ENCODE measurements at regions not wholly inside any gene's neighbourhood (a gene's known extent, or its start where the extent isn't known, plus 50 kb on each side); places are given as distances from the start of the nearest gene placed in this dataset.

DNA sequence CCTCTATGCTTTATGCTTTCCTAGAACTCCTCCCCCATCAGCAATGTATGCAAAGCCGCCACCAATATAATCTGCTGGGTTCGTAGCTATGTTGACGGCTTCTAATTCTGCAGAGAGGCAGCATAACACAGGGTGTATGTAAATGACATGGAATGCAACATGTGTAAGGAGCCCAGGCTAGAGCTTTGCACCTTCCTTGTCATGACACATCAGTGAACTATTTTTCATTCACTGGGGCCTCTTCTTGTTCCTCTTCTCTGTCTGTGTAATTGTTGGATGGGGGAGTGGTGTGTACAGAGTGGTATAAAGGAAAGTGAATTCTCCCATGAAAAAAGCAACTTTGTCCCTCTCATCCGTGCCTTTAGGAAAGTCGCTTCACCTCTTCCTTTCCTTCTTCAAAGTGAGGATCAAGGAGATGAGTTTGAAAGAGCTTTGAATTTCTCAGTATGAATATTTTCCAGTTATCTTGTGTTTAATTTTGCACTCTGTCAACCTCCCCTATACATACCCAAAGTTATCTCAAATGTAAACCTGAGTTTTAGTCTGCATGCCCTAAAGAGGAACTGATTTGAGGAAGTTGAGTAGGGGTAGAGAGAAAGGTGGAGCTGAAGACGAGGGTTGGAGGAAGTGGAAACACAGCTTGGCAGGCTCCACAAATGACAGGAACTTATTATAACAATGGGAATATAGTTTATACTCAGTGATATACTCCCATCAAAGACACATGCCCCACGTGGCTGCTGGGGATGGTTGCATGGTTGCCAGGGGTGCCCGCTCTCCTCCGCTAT is 74.9 kb upstream of the ARL4C start:
- TF ChIP-seq, protein P1, sequence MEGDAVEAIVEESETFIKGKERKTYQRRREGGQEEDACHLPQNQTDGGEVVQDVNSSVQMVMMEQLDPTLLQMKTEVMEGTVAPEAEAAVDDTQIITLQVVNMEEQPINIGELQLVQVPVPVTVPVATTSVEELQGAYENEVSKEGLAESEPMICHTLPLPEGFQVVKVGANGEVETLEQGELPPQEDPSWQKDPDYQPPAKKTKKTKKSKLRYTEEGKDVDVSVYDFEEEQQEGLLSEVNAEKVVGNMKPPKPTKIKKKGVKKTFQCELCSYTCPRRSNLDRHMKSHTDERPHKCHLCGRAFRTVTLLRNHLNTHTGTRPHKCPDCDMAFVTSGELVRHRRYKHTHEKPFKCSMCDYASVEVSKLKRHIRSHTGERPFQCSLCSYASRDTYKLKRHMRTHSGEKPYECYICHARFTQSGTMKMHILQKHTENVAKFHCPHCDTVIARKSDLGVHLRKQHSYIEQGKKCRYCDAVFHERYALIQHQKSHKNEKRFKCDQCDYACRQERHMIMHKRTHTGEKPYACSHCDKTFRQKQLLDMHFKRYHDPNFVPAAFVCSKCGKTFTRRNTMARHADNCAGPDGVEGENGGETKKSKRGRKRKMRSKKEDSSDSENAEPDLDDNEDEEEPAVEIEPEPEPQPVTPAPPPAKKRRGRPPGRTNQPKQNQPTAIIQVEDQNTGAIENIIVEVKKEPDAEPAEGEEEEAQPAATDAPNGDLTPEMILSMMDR (IDR thresholded peaks at IDR 0.05; ENCODE audit: low read depth, low read length), result no peak
- no peak for DNase-seq (ENCODE audit: extremely low read depth, low read depth)

DNA sequence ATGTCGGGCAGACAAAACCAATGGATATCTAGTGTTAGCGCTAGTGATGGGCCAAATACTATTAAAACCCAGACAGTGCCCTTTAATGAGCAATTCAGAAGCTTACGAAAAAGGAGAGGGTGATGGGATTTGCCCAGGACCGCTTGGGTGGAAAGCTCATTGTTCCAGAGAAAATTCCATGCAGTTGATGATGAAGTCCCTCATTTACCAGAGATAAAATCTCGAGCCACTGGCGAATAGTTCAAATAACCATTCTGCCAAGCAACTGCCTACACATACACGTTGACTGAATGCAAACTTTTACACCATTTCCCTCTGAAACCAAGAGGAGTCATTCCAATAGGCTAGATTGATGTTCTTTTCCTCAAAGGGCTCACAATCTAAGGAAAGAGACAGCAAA is 73.6 kb upstream of the ARL4C start:
- TF ChIP-seq, protein P1 (IDR thresholded peaks at IDR 0.05; ENCODE audit: low read depth, low read length), result no peak
- no peak for DNase-seq (ENCODE audit: extremely low read depth, low read depth)

DNA sequence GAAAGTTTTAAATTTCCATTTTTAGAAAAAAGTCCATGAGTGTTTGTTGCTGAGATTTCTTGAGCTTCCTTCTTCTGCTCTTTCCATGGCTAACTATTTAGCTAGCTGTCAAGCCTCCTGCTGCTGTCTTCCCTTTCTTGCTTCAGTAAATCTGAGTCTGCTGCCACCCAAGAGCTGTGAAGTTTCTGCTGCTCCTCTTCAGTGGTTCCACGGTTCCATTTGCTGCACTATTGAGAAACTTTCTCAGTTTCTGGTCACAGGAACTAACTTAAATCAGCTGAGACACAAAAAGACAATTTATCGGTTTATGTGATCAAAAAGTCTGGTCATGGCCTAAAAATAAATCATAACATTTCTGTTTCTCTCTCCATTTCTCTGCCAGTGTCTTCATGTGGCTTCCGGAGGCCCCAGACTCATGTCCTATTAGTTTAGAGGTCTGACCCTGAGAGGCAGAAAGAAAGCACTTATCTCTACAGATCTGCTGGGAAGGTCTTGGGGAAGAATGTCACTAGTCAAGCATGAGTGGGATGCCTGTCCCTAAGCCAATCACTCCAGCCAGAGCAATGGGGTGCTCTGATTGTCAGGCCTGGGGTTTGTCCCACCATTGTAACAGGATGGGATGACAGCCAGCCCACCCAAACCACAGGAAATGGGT is 73.0 kb upstream of the ARL4C start:
- DNase-seq (ENCODE audit: extremely low read depth, low read depth), result no peak
- TF ChIP-seq, protein P1 (IDR thresholded peaks at IDR 0.05; ENCODE audit: low read depth, low read length), result no peak

DNA sequence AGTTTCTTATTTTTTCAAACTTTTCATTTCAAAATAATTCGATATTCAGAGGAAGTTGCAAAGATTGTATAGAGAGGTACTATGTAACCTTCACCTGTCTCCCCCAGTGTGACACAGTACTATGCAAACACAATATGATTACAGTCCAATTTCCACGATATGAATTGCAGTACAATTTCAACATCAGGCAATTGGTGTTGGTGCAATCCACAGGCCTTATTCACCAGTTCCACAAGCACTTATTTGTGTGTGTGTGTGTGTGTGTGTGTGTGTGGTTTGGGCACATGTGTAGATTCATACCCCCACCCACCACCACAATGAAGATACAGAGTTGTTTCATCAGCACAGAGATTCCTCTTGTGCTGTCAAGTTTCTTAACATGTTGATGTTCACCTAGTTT is 69.7 kb upstream of the ARL4C start:
- TF ChIP-seq, protein P1 (IDR thresholded peaks at IDR 0.05; ENCODE audit: low read depth, low read length), result no peak
- DNase-seq (ENCODE audit: extremely low read depth, low read depth), result no peak

DNA sequence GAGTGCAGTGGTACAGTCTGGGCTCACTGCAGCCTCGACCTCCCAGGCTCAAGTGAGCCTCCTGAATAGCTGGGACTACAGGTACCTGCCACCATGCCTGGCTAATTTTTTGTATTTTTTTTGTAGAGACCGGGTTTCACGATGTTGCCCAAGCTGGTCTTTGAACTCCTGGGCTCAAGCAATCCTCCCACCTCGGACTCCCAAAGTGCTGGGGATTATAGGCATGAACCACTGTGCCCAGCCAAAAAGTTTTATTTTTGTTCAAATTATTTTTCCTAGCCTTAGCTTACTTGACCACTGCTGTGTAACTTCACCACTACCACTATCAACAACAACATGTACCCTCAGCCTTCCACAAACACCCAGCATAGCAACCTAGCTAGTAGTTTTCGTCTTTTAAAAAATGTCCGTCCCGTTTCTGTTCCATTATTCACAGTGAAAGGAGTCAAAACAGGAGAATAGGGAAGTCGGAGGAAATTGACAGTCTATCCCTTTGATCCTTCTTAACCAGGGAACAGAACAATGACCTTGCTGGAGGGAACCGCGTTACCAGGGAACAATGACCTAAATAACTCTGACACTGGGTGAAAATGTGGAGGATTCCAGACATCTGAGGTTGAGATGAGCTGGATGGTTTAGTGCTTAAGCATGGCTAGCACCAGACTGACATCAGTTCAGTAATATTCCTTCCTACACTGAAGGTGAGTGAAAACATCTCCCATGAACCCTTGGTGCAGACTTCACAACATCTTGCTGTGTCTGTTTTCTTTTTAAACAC is 69.2 kb upstream of the ARL4C start:
- no peak for DNase-seq (ENCODE audit: extremely low read depth, low read depth)
- TF ChIP-seq, protein P1 (IDR thresholded peaks at IDR 0.05; ENCODE audit: low read depth, low read length), result no peak

DNA sequence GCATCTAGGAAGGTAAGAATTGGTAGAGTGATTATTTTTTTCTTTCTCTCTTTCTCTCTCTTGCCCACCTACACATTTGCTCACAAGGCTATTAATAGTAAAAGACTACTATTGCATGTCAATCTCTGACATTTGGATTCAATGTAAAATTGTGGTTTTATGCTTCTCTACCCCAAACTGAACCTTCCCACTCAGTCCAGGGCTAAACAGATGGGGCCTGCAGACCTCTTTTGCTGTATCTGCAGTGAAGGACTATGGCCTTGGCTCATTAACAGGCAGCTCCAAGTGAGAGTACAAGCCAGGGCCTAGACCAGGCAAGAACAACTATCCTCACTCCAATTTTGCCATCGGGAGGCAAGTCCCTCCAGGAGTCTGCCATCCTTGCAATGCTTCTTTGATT is 68.3 kb upstream of the ARL4C start:
- TF ChIP-seq, protein P1 (IDR thresholded peaks at IDR 0.05; ENCODE audit: low read depth, low read length), result no peak
- DNase-seq (ENCODE audit: extremely low read depth, low read depth), result peak; percentile 7

DNA sequence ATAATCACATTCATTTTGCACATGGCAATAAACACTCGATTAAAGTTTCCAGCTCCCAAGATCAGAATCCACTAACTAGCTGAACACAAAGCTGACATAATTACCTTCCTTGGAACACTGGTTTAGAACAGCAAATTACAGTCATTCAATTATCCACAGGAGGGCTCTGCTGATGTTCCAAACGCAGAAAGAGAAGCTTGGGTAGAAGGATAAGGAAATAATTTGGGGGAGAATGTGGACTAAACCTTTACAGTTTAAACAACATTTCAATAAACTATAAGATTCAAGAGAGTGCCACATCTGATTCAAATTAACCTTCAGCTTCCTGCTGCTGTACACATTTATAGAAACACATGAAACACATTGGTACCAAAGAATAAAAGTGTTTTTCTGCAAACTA is 67.8 kb upstream of the ARL4C start:
- TF ChIP-seq, protein P1 (IDR thresholded peaks at IDR 0.05; ENCODE audit: low read depth, low read length), result peak; percentile 60
- peak; percentile 52 for DNase-seq (ENCODE audit: extremely low read depth, low read depth)
